Keratinocyte (primary cell): ENCODE measurements at regions not wholly inside any gene's neighbourhood (a gene's known extent, or its start where the extent isn't known, plus 50 kb on each side); places are given as distances from the start of the nearest gene placed in this dataset.

Experiments used
- DNase-seq: peaks from one replicate; pipeline ENCODE4 v3.0.0-alpha.2; 2011; ENCODE audit warnings: low read depth, missing footprints, low spot score
- FAIRE-seq: peaks from 2 replicates; lab custom pipeline; 2011; peaks lifted over from hg19 to GRCh38; lab: Jason Lieb, UNC
- H2AFZ ChIP-seq: 2 replicates; pipeline ENCODE4 v1.6.0; 2012; ENCODE audit warnings: low read length, control low read depth, inconsistent platforms; ENCODE audit not compliant: control insufficient read depth
- H3K27ac ChIP-seq: 2 replicates; pipeline ENCODE4 v1.5.1; 2011; ENCODE audit warnings: low read length; ENCODE audit not compliant: control insufficient read depth, insufficient read depth
- H3K27me3 ChIP-seq: 3 replicates; pipeline ENCODE4 v1.6.0; 2011; ENCODE audit warnings: low read length; ENCODE audit not compliant: control insufficient read depth, insufficient read depth; ENCODE audit errors: extremely low read depth
- H3K36me3 ChIP-seq, 2 experiments: 2 replicates in 1 of 2; 3 replicates in 1 of 2; pipeline ENCODE4 v1.5.1; 2011; ENCODE audit warnings: low read length in 2 of 2, mild to moderate bottlenecking in 1 of 2; ENCODE audit not compliant: control insufficient read depth in 2 of 2, insufficient read depth in 2 of 2; ENCODE audit errors: extremely low read depth in 1 of 2
- H3K4me1 ChIP-seq: 3 replicates; pipeline ENCODE4 v1.5.1; 2011; ENCODE audit warnings: low read length; ENCODE audit not compliant: control insufficient read depth, insufficient read depth; ENCODE audit errors: extremely low read depth
- H3K4me2 ChIP-seq: 3 replicates; pipeline ENCODE4 v1.6.0; 2011; ENCODE audit warnings: low read depth, low read length; ENCODE audit not compliant: control insufficient read depth, insufficient read depth; ENCODE audit errors: extremely low read depth
- H3K4me3 ChIP-seq, 3 experiments: fragments of 200-600 bp in 1 of 3; sonication (generic) in 1 of 3; 2 replicates in 2 of 3; 3 replicates in 1 of 3; pipeline ENCODE4 v1.5.1; 2011 to 2016; ENCODE audit warnings: low read length in 3 of 3, mild to moderate bottlenecking in 3 of 3, control low read depth in 2 of 3, inconsistent platforms in 1 of 3, low read depth in 1 of 3, mixed read lengths in 1 of 3, mixed run types in 1 of 3, moderate library complexity in 1 of 3; ENCODE audit not compliant: control insufficient read depth in 2 of 3, insufficient read depth in 2 of 3; ENCODE audit errors: extremely low read depth in 1 of 3
- H3K79me2 ChIP-seq: 2 replicates; pipeline ENCODE4 v1.6.0; 2012; ENCODE audit warnings: low read length; ENCODE audit not compliant: control insufficient read depth, insufficient read depth
- H3K9ac ChIP-seq: 3 replicates; pipeline ENCODE4 v1.6.0; 2011; ENCODE audit warnings: low read length; ENCODE audit not compliant: control insufficient read depth, insufficient read depth; ENCODE audit errors: extremely low read depth
- H3K9me1 ChIP-seq: 3 replicates; pipeline ENCODE4 v1.6.0; 2011; ENCODE audit warnings: low read length; ENCODE audit not compliant: control insufficient read depth, insufficient read depth; ENCODE audit errors: extremely low read depth
- H3K9me3 ChIP-seq: 2 replicates; pipeline ENCODE4 v1.5.1; 2012; ENCODE audit warnings: low read depth, low read length; ENCODE audit not compliant: control insufficient read depth
- H4K20me1 ChIP-seq: 3 replicates; pipeline ENCODE4 v1.6.0; 2011; ENCODE audit warnings: low read length; ENCODE audit not compliant: control insufficient read depth, insufficient read depth; ENCODE audit errors: extremely low read depth
- EZH2 ChIP-seq: IDR thresholded peaks from one replicate; pipeline ENCODE4 v1.6.1; 2012; ENCODE audit warnings: inconsistent platforms, mild to moderate bottlenecking, low read length, moderate library complexity
- dilution Hi-C: fragments of 300-500 bp; cut with MboI; formaldehyde crosslinking; loops from one replicate; pipeline ENCODE4 v1.7.0; 2020; ENCODE audit warnings: low sequenced_read_pairs; ENCODE audit not compliant: extremely low pct_ligation_motif_present
- TF ChIP-seq, protein P1 (sequence below), 3 experiments: IDR thresholded peaks in 1 of 3; conservative IDR thresholded peaks in 1 of 3; optimal IDR thresholded peaks in 1 of 3; 2 replicates in 2 of 3; 3 replicates in 1 of 3; pipeline versions ENCODE3 to v1.5.1; 2011; ENCODE audit warnings: low read length in 3 of 3, mild to moderate bottlenecking in 3 of 3, moderate library complexity in 2 of 3, control low read depth in 1 of 3, inconsistent platforms in 1 of 3; ENCODE audit not compliant: insufficient read depth in 2 of 3; ENCODE audit errors: extremely low read depth in 1 of 3

GRCh38 chr15:77846986-77847385 is 214.3 kb upstream of the LINGO1 start:
- H3K4me1 ChIP-seq, result no peaks in the 10 kb centered on the region
- no peak for DNase-seq
- peaks cover 18% of the 10 kb centered on the region for H3K27me3 ChIP-seq
- H3K9ac ChIP-seq, result no peak overlapping the region
- no peaks in the 10 kb centered on the region for H3K9me1 ChIP-seq
- TF ChIP-seq, protein P1, sequence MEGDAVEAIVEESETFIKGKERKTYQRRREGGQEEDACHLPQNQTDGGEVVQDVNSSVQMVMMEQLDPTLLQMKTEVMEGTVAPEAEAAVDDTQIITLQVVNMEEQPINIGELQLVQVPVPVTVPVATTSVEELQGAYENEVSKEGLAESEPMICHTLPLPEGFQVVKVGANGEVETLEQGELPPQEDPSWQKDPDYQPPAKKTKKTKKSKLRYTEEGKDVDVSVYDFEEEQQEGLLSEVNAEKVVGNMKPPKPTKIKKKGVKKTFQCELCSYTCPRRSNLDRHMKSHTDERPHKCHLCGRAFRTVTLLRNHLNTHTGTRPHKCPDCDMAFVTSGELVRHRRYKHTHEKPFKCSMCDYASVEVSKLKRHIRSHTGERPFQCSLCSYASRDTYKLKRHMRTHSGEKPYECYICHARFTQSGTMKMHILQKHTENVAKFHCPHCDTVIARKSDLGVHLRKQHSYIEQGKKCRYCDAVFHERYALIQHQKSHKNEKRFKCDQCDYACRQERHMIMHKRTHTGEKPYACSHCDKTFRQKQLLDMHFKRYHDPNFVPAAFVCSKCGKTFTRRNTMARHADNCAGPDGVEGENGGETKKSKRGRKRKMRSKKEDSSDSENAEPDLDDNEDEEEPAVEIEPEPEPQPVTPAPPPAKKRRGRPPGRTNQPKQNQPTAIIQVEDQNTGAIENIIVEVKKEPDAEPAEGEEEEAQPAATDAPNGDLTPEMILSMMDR (optimal IDR thresholded peaks at IDR 0.05 in 1 of 3, IDR thresholded peaks at IDR 0.05 in 1 of 3, conservative IDR thresholded peaks at IDR 0.05 in 1 of 3; ENCODE audit: extremely low read depth in 1 of 3, insufficient read depth in 2 of 3, low read length in 3 of 3), result no peak
- TF ChIP-seq EZH2, result no peak
- H3K36me3 ChIP-seq, result no peaks in the 10 kb centered on the region
- H3K27ac ChIP-seq, result no peak overlapping the region
- no peak overlapping the region for H3K4me3 ChIP-seq
- no peaks in the 10 kb centered on the region for H3K79me2 ChIP-seq
- no peak for FAIRE-seq
- H4K20me1 ChIP-seq, result no peaks in the 10 kb centered on the region
- no peak overlapping the region for H2AFZ ChIP-seq
- no peak overlapping the region for H3K4me2 ChIP-seq
- no peaks in the 10 kb centered on the region for H3K9me3 ChIP-seq
- dilution Hi-C loops, result no loop called here

- no peak overlapping the region for H3K4me2 ChIP-seq
- H3K36me3 ChIP-seq, result no peaks in the 10 kb centered on the region
- H3K9me1 ChIP-seq, result peaks cover 2% of the 10 kb centered on the region
- no peak overlapping the region for H3K9ac ChIP-seq
- no peak overlapping the region for H3K4me3 ChIP-seq
- DNase-seq (no peak), FAIRE-seq (no peak)
- H3K9me3 ChIP-seq, result no peaks in the 10 kb centered on the region
- H4K20me1 ChIP-seq, result no peaks in the 10 kb centered on the region
- H3K79me2 ChIP-seq, result no peaks in the 10 kb centered on the region
- H2AFZ ChIP-seq, result no peak overlapping the region
- peaks cover 11% of the 10 kb centered on the region for H3K27me3 ChIP-seq
- peaks cover 3% of the 10 kb centered on the region for H3K4me1 ChIP-seq
- dilution Hi-C loops, result no loop called here
- no peak for TF ChIP-seq EZH2
- TF ChIP-seq, protein P1 (optimal IDR thresholded peaks at IDR 0.05 in 1 of 3, IDR thresholded peaks at IDR 0.05 in 1 of 3, conservative IDR thresholded peaks at IDR 0.05 in 1 of 3; ENCODE audit: extremely low read depth in 1 of 3, insufficient read depth in 2 of 3, low read length in 3 of 3), result no peak
- no peak overlapping the region for H3K27ac ChIP-seq
These were observed 213.6 kb upstream of the LINGO1 start for GRCh38 chr15:77846360-77846759.
